Right lobe of liver (tissue), 6 donors: ENCODE measurements at regions not wholly inside any gene's neighbourhood (a gene's known extent, or its start where the extent isn't known, plus 50 kb on each side); places are given as distances from the start of the nearest gene placed in this dataset.
"Not testable (repeated sequence)": the region's sequence is repeated elsewhere in the genome, so short reads cannot be mapped to it uniquely, and the experiment has no call there.

Experiments
- ATAC-seq, 4 donors: fragments of 200-7000 bp; cut with Tn5 transposase; one replicate each; pipeline ENCODE4 v1.9.1; 2020; ENCODE audit warnings: mild to moderate bottlenecking in 4 of 4, moderate library complexity in 4 of 4
- DNase-seq, 3 donors: peaks; one replicate each; pipeline ENCODE4 v3.0.0-alpha.2; 2020
- H3K27ac ChIP-seq, 3 donors: fragments of 200-600 bp; one replicate each; pipeline ENCODE4 v1.8.0; 2022
- H3K27me3 ChIP-seq, 2 donors: fragments of 200-600 bp; one replicate each; pipeline ENCODE4 v1.8.0; 2022
- H3K36me3 ChIP-seq, 4 donors: fragments of 200-600 bp; sonication (generic) in 1 of 4; one replicate each; pipeline versions ENCODE4 v1.5.1 to v1.8.0; 2017 to 2022; ENCODE audit warnings: control low read depth in 1 of 4
- H3K4me1 ChIP-seq, 4 donors: fragments of 200-600 bp; sonication (generic) in 1 of 4; one replicate each; pipeline versions ENCODE4 v1.5.1 to v1.8.0; 2017 to 2022; ENCODE audit warnings: control low read depth in 1 of 4
- H3K4me3 ChIP-seq, 3 donors: fragments of 200-600 bp; one replicate each; pipeline ENCODE4 v1.8.0; 2022
- H3K9me3 ChIP-seq, 4 donors: fragments of 200-600 bp; sonication (generic) in 1 of 4; one replicate each; pipeline versions ENCODE4 v1.5.1 to v1.8.0; 2017 to 2022; ENCODE audit warnings: control low read depth in 1 of 4
- CTCF ChIP-seq, 4 donors: fragments of 200-600 bp in 3 of 4; fragments of 450-650 bp in 1 of 4; IDR thresholded peaks; one replicate each; pipeline versions ENCODE4 v1.5.1 to v1.8.0; 2016 to 2022; ENCODE audit warnings: antibody characterized with exemption in 4 of 4, mild to moderate bottlenecking in 2 of 4
- POLR2A ChIP-seq: fragments of 450-650 bp; IDR thresholded peaks from one replicate; pipeline ENCODE4 v1.6.1; 2017; ENCODE audit warnings: antibody characterized with exemption, mild to moderate bottlenecking
- WGBS: methylation state at CpG from one replicate; pipeline ENCODE4 v1.1.6; 2018; ENCODE audit warnings: low coverage, low lambda C conversion rate; ENCODE audit not compliant: insufficient coverage; ENCODE audit errors: missing lambda C conversion rate; 5-methylcytosine and 5-hydroxymethylcytosine counted together
- intact Hi-C, 2 donors: fragments of 100-400 bp; cut with DNase I; formaldehyde crosslinking; loops; one replicate each; pipeline versions ENCODE4 v1.11.2 to v1.14.1; 2022
- donor health status: DM: no; HTN: yes; CAD: no.
- donor health status: DM: no; HTN: no; CAD: no.
- donor health status: DM: no; HTN: no; CAD: no.
- donor health status: DM: no; HTN: yes; CAD: no.
- donor health status: DM: no; HTN: yes; CAD: no.

- no peak for ATAC-seq
Observed at GRCh38 chr6:78713564-78713963, 153.8 kb upstream of the IRAK1BP1 start.

GRCh38 chr6:78744144-78744543 lies 123.2 kb upstream of the IRAK1BP1 start:
- Histone ChIP-seq H3K27ac (no peak overlapping the region), H3K4me3 (no peak overlapping the region), H3K9me3 (peaks cover 0 to 14% (median 0%) of the 10 kb centered on the region in 4 donors), H3K4me1 (no peaks in the 10 kb centered on the region), H3K27me3 (no peaks in the 10 kb centered on the region), H3K36me3 (no peaks in the 10 kb centered on the region)
- no peak for TF ChIP-seq CTCF (IDR thresholded peaks at IDR 0.05)
- TF ChIP-seq POLR2A = no peak
- intact Hi-C loops = no loop called here
- ATAC-seq (no peak), DNase-seq (no peak)

More at GRCh38 chr6:78713564-78713963, 153.8 kb upstream of the IRAK1BP1 start:
- H3K4me1 ChIP-seq = no peaks in the 10 kb centered on the region
- no peaks in the 10 kb centered on the region for H3K27me3 ChIP-seq
- H3K4me3 ChIP-seq = no peak overlapping the region
- WGBS = 50% methylated on average over 4 of the region's 4 CpGs
- H3K36me3 ChIP-seq = no peaks in the 10 kb centered on the region
- H3K27ac ChIP-seq = no peak overlapping the region
- TF ChIP-seq POLR2A (no peak), CTCF (IDR thresholded peaks at IDR 0.05) (no peak)
- intact Hi-C loops = no loop called here
- no peaks in the 10 kb centered on the region for H3K9me3 ChIP-seq
- DNase-seq = no peak

GRCh38 chr6:78746457-78746856 lies 120.9 kb upstream of the IRAK1BP1 start:
- no peak for TF ChIP-seq POLR2A
- no peak for TF ChIP-seq CTCF (IDR thresholded peaks at IDR 0.05)
- peaks cover 0 to 14% (median 0%) of the 10 kb centered on the region in 4 donors for H3K9me3 ChIP-seq
- no peaks in the 10 kb centered on the region for H3K27me3 ChIP-seq
- ATAC-seq (no peak), DNase-seq (no peak)
- H3K27ac ChIP-seq = no peak overlapping the region
- no peak overlapping the region for H3K4me3 ChIP-seq
- intact Hi-C loops = no loop called here
- 60% methylated on average over 2 of the region's 2 CpGs for WGBS
- no peaks in the 10 kb centered on the region for H3K36me3 ChIP-seq
- no peaks in the 10 kb centered on the region for H3K4me1 ChIP-seq

- Histone ChIP-seq H3K36me3 (no peaks in the 10 kb centered on the region), H3K4me1 (no peaks in the 10 kb centered on the region), H3K27ac (no peak overlapping the region), H3K4me3 (no peak overlapping the region), H3K27me3 (no peaks in the 10 kb centered on the region), H3K9me3 (peaks cover 0 to 10% (median 0%) of the 10 kb centered on the region in 4 donors)
- no peak for TF ChIP-seq POLR2A
- TF ChIP-seq CTCF (IDR thresholded peaks at IDR 0.05) = no peak
- DNase-seq = no peak
- intact Hi-C loops = no loop called here
- no peak for ATAC-seq
Observed at GRCh38 chr6:78749326-78749725, 118.0 kb upstream of the IRAK1BP1 start.

- H3K4me3 ChIP-seq, H3K27ac ChIP-seq, intact Hi-C loops, H3K4me1 ChIP-seq, H3K36me3 ChIP-seq, ATAC-seq, DNase-seq, H3K9me3 ChIP-seq, H3K27me3 ChIP-seq: not testable (repeated sequence)
- no CpG with 5 or more reads among the region's 13 CpGs for WGBS
Observed at GRCh38 chr6:78758297-78758798, 109.0 kb upstream of the IRAK1BP1 start.
